ENCODE measurements at regions not wholly inside any gene's neighbourhood (a gene's known extent, or its start where the extent isn't known, plus 50 kb on each side); places are given as distances from the start of the nearest gene placed in this dataset.

GRCh38 chr21:34204481-34205439 lies 131.4 kb downstream of the MRPS6 start:
- peaks cover 6 to 44% (median 13%) of the 10 kb centered on the region in 4 donors for H3K4me1 ChIP-seq
- no peak for TF ChIP-seq EP300 (IDR thresholded peaks at IDR 0.05; ENCODE audit: low read depth)
- TF ChIP-seq CTCF (IDR thresholded peaks at IDR 0.05) = no peak
- TF ChIP-seq POLR2A (IDR thresholded peaks at IDR 0.05) = no peak
- TF ChIP-seq POLR2AphosphoS5 (IDR thresholded peaks at IDR 0.05) = no peak
- no peak for DNase-seq
- in situ Hi-C loops (cut with MboI; ENCODE audit: low pct_ligation_motif_present in 1 of 4, low pct_unique_long_range_greater_than_20kb in 1 of 4, low sequenced_read_pairs in 3 of 4) (loop anchor here in 2 of 4 donors (10.0 to 25.0 kb wide), 2 partner anchors 267 to 280 kb away; no protein-coding TSS in a partner anchor), intact Hi-C loops (cut with DNase I; ENCODE audit: low total_unique reads) (loop anchor here (5.0 kb wide), 3 partner anchors 72 to 262 kb away; no protein-coding TSS in a partner anchor)
- no peaks in the 10 kb centered on the region for H3K9me3 ChIP-seq
- no peak overlapping the region for H3K4me3 ChIP-seq
- WGBS, 2 donors (ENCODE audit: low coverage in 1 of 2) = 75 to 86% methylated on average over 2 to 13 of the region's 13 CpGs
- H3K27me3 ChIP-seq = no peaks in the 10 kb centered on the region
- no peaks in the 10 kb centered on the region for H3K36me3 ChIP-seq
- peak overlapping the region; percentile 5 to 79 (median 66) for H3K27ac ChIP-seq

GRCh38 chr21:34205811-34206571 lies 132.6 kb downstream of the MRPS6 start:
- intact Hi-C loops (cut with DNase I; ENCODE audit: low total_unique reads) = no loop called here
- in situ Hi-C loops (cut with MboI; ENCODE audit: low pct_ligation_motif_present in 1 of 4, low pct_unique_long_range_greater_than_20kb in 1 of 4, low sequenced_read_pairs in 3 of 4) = loop anchor here in 2 of 4 donors (10.0 to 25.0 kb wide), 2 partner anchors 269 to 281 kb away; no protein-coding TSS in a partner anchor
- Histone ChIP-seq H3K27me3 (no peaks in the 10 kb centered on the region), H3K9me3 (no peaks in the 10 kb centered on the region), H3K4me1 (peaks cover 6 to 33% (median 12%) of the 10 kb centered on the region in 4 donors), H3K4me3 (no peak overlapping the region), H3K27ac (peak overlapping the region in 2 of 4 donors; percentile 43 to 79), H3K36me3 (no peaks in the 10 kb centered on the region)
- TF ChIP-seq CTCF (IDR thresholded peaks at IDR 0.05) = no peak
- no peak for TF ChIP-seq POLR2A (IDR thresholded peaks at IDR 0.05)
- no peak for TF ChIP-seq POLR2AphosphoS5 (IDR thresholded peaks at IDR 0.05)
- DNase-seq = no peak
- WGBS, 2 donors (ENCODE audit: low coverage in 1 of 2) = 66 to 73% methylated on average over 2 of the region's 2 CpGs

- Histone ChIP-seq H3K9me3 (peaks cover 0 to 8% of the 10 kb centered on the region in 2 donors), H3K4me1 (no peaks in the 10 kb centered on the region), H3K27me3 (no peaks in the 10 kb centered on the region), H3K27ac (no peak overlapping the region), H3K36me3 (no peaks in the 10 kb centered on the region), H3K4me3 (no peak overlapping the region)
- intact Hi-C loops (cut with DNase I; ENCODE audit: low total_unique reads) (no loop called here), in situ Hi-C loops (cut with MboI; ENCODE audit: low pct_ligation_motif_present in 1 of 4, low pct_unique_long_range_greater_than_20kb in 1 of 4, low sequenced_read_pairs in 3 of 4) (loop anchor here in 1 of 4 donors (25.0 kb wide), 1 partner anchor 277 kb away; no protein-coding TSS in a partner anchor)
- no peak for DNase-seq
- TF ChIP-seq POLR2AphosphoS5 (IDR thresholded peaks at IDR 0.05) (no peak), EP300 (IDR thresholded peaks at IDR 0.05; ENCODE audit: low read depth) (no peak), CTCF (IDR thresholded peaks at IDR 0.05) (no peak), POLR2A (IDR thresholded peaks at IDR 0.05) (no peak)
Measured at GRCh38 chr21:34213959-34214358, 140.6 kb downstream of the MRPS6 start.

- Histone ChIP-seq H3K27ac (no peak overlapping the region), H3K9me3 (peaks cover 0 to 8% of the 10 kb centered on the region in 2 donors), H3K36me3 (no peaks in the 10 kb centered on the region), H3K27me3 (no peaks in the 10 kb centered on the region), H3K4me3 (no peak overlapping the region), H3K4me1 (no peaks in the 10 kb centered on the region)
- TF ChIP-seq POLR2AphosphoS5 (IDR thresholded peaks at IDR 0.05) (no peak), POLR2A (IDR thresholded peaks at IDR 0.05) (no peak)
- no peak for DNase-seq
- intact Hi-C loops (cut with DNase I; ENCODE audit: low total_unique reads) (no loop called here), in situ Hi-C loops (cut with MboI; ENCODE audit: low pct_ligation_motif_present in 1 of 4, low pct_unique_long_range_greater_than_20kb in 1 of 4, low sequenced_read_pairs in 3 of 4) (loop anchor here in 1 of 4 donors (25.0 kb wide), 1 partner anchor 278 kb away; no protein-coding TSS in a partner anchor)
- whole genome bisulfite sequencing, 2 donors (ENCODE audit: low coverage in 1 of 2) = 72 to 77% methylated on average over 3 to 4 of the region's 4 CpGs
Measured at GRCh38 chr21:34215501-34215900, 142.1 kb downstream of the MRPS6 start.
